ENCODE measurements at regions not wholly inside any gene's neighbourhood (a gene's known extent, or its start where the extent isn't known, plus 50 kb on each side); places are given as distances from the start of the nearest gene placed in this dataset.

DNA sequence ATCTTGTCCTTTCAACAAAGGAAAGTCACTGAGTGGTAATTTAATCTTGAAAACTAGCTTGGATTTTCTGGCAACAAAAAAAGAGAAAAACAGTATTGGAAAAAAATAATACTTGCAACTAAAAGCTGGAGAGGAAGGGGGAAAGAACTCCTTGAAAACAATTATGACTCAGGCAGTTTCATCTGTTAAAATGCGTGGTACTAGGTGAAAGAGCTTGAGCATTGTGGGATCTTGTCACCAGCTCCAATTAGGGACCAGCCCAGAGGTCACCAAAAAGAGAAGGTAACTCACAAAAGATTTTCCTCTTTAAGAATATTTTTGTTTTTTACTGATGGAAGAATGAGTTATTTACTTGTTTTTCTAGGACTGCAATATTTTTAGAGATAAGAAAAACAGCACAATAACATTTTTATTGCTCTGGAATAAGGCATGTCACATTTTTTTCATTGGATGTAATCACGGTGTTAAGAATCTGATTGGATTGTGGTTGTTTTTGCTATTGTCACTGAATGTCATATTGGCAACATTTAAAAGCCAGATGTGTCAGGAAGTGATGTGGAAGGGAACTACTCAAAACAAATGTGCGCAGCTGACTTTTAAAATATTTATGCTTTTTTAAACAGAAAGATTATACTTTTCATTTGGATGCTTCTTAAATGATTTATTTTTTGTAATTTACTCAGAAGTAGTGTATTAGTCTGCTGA lies 78.5 kb upstream of the ADAMTS5 start:
- H3K36me3 ChIP-seq (ENCODE audit: control insufficient read depth, insufficient read depth, low read length): no peaks in the 10 kb centered on the region
- DNase-seq (ENCODE audit: extremely low read depth, insufficient read length): no peak
- TF ChIP-seq, protein P1, sequence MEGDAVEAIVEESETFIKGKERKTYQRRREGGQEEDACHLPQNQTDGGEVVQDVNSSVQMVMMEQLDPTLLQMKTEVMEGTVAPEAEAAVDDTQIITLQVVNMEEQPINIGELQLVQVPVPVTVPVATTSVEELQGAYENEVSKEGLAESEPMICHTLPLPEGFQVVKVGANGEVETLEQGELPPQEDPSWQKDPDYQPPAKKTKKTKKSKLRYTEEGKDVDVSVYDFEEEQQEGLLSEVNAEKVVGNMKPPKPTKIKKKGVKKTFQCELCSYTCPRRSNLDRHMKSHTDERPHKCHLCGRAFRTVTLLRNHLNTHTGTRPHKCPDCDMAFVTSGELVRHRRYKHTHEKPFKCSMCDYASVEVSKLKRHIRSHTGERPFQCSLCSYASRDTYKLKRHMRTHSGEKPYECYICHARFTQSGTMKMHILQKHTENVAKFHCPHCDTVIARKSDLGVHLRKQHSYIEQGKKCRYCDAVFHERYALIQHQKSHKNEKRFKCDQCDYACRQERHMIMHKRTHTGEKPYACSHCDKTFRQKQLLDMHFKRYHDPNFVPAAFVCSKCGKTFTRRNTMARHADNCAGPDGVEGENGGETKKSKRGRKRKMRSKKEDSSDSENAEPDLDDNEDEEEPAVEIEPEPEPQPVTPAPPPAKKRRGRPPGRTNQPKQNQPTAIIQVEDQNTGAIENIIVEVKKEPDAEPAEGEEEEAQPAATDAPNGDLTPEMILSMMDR (IDR thresholded peaks at IDR 0.05; ENCODE audit: insufficient read depth, low read length, poor library complexity, severe bottlenecking): no peak
- no peaks in the 10 kb centered on the region for H3K27me3 ChIP-seq (replicated peaks; ENCODE audit: control insufficient read depth, insufficient read depth, low read length)
- no peak overlapping the region for H3K4me3 ChIP-seq (replicated peaks; ENCODE audit: low read depth, low read length)

DNA sequence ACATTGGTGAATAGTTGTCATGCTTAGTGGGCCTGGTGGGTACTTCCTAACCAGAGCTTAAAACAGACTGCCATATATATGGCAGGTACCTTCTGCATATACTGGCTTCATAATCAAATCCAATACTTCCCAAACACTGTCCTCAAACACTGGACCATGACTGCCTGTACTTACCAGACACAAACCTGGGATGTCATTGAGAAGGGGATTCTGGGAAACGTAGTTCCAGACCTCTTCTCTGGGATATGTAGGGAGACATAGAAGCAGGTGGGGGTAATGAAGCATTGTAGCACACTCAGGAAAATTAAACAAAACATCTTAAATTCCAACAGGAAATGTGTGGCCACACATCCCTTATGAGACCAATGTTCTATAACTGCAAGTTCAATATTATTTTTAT lies 76.5 kb upstream of the ADAMTS5 start:
- no peak for DNase-seq (ENCODE audit: extremely low read depth, insufficient read length)
- H3K36me3 ChIP-seq (ENCODE audit: control insufficient read depth, insufficient read depth, low read length): no peaks in the 10 kb centered on the region
- TF ChIP-seq, protein P1 (IDR thresholded peaks at IDR 0.05; ENCODE audit: insufficient read depth, low read length, poor library complexity, severe bottlenecking): no peak
- H3K27me3 ChIP-seq (replicated peaks; ENCODE audit: control insufficient read depth, insufficient read depth, low read length): no peaks in the 10 kb centered on the region
- no peak overlapping the region for H3K4me3 ChIP-seq (replicated peaks; ENCODE audit: low read depth, low read length)

DNA sequence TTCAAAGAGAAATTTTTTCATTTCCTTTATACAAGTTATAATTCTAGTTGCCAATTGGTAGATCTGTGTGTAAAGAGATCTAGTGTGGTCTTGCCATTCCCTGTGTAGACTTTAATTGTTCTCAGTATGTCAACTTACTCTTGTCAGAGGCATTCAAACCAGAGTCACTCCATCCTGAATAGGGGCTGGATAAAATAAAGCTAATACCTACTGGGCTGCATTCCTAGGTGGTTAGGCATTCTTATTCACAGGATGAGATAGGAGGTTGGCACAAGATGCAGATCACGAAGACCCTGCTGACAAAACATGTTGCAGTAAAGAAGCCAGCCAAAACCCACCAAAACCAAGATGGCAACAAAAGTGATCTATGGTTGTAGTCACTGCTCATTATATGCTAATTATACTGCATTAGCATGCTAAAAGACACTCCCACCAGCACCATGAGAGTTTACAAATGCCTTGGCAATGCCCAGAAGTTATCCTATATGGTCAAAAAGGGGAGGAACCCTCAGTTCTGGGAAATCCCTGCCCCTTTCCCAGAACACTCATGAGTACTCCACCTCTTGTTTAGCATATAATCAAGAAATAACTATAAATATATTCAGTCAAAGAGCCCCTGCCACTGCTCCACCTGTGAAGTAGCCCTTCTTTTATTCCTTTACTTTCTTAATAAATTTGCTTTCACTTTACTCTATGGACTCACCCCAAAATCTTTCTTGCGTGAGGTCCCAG lies 74.0 kb upstream of the ADAMTS5 start:
- Histone ChIP-seq H3K4me3 (replicated peaks; ENCODE audit: low read depth, low read length) (no peak overlapping the region), H3K27me3 (replicated peaks; ENCODE audit: control insufficient read depth, insufficient read depth, low read length) (no peaks in the 10 kb centered on the region), H3K36me3 (ENCODE audit: control insufficient read depth, insufficient read depth, low read length) (no peaks in the 10 kb centered on the region)
- TF ChIP-seq, protein P1 (IDR thresholded peaks at IDR 0.05; ENCODE audit: insufficient read depth, low read length, poor library complexity, severe bottlenecking): no peak
- no peak for DNase-seq (ENCODE audit: extremely low read depth, insufficient read length)

DNA sequence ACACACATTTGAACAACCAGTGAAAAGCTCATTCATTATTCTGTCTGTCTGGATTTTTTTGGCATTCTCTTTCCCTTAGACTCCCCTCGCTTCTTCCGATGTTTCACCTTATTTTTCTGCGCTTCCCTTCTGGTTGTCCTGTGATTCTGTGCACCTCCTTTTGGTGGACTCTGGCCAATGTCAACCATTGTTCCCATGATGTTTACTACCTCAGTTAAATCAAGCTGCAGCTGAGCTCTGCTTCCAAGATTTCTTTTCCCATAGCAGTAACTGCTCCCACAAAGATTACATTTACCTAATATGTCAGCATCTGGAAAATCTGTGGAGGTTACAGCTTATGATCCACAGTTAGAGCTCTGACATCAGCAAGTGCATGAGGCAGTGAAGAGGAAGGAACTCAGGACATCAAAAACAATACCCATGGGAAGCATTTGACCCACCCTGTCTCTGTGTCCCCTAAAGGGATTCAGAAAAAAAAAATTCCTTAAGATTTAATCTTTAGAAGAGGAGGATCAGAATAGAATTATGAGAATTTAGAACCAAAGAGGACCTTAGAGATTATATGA lies 69.9 kb upstream of the ADAMTS5 start:
- no peaks in the 10 kb centered on the region for H3K36me3 ChIP-seq (ENCODE audit: control insufficient read depth, insufficient read depth, low read length)
- no peak overlapping the region for H3K4me3 ChIP-seq (replicated peaks; ENCODE audit: low read depth, low read length)
- H3K27me3 ChIP-seq (replicated peaks; ENCODE audit: control insufficient read depth, insufficient read depth, low read length): no peaks in the 10 kb centered on the region
- no peak for DNase-seq (ENCODE audit: extremely low read depth, insufficient read length)
- TF ChIP-seq, protein P1 (IDR thresholded peaks at IDR 0.05; ENCODE audit: insufficient read depth, low read length, poor library complexity, severe bottlenecking): no peak

DNA sequence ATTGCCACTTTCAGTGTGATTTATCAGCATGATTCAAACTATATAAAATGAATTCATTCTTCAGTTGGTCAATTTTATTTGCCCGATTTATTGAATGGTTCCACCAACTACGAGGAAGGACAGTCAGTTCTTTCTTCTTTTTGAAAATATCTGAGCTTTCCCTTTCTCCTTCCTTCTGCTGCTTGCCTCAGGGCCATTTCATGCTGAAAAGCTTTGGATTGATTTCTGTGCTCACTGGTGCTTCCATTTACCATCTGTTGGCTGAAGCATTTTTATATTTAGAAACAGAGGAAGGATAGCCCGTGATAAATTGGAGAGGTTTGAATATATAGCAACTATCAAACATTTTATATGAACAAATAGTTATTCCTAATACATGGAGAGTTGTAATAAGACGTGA lies 68.9 kb upstream of the ADAMTS5 start:
- no peak overlapping the region for H3K4me3 ChIP-seq (replicated peaks; ENCODE audit: low read depth, low read length)
- no peaks in the 10 kb centered on the region for H3K27me3 ChIP-seq (replicated peaks; ENCODE audit: control insufficient read depth, insufficient read depth, low read length)
- no peak for DNase-seq (ENCODE audit: extremely low read depth, insufficient read length)
- H3K36me3 ChIP-seq (ENCODE audit: control insufficient read depth, insufficient read depth, low read length): no peaks in the 10 kb centered on the region
- TF ChIP-seq, protein P1 (IDR thresholded peaks at IDR 0.05; ENCODE audit: insufficient read depth, low read length, poor library complexity, severe bottlenecking): no peak
